Stimulated activated naive CD4-positive, alpha-beta T cell treated with Interleukin-2 at 50 U/mL for 16 hours (primary cell): ENCODE measurements at regions not wholly inside any gene's neighbourhood (a gene's known extent, or its start where the extent isn't known, plus 50 kb on each side); places are given as distances from the start of the nearest gene placed in this dataset.

Experiments
- DNase-seq: peaks from one replicate; lab custom pipeline; 2025; lab: John Stamatoyannopoulos, UW

DNA sequence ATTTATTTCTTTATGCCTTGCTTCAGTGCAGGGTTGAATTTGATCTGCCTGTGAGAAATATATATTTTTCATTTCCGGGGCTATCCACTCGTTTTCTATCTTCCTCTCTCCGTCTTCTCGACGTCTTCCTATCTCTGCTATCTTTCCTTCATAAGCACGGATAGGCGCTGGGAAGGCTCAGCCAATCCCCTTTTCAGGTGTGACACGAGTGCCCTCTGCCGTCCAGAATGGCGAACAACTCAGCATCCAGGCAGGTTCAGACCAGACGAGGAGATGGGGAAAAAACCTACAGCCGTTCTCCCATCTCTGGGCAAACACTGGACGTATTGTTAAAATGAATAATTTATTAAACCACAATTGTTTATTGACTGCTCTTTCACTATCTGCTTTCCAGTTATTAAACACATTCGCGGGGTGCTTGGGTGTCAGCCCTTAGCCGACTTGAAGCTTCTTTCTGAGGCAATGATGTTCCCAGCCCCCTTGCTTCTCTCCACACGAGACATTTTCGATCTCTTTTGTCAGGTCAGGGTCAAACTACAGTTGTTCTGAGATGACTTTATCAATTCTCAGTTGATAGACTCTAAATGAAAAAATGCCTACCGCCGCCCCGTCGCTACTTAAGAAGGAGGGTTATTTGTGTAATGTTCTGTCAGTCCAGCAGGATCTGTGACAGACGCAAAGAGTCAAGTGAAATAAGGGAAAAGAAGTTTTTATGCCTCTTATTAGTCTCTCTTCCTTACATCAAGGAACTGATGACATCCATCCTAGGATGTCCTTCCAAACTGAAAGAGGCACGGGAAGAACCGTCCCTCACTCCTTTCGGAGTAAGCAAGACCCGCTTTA, 96.3 kb upstream of the NOCT start:
- DNase-seq, result peak; percentile 19

DNA sequence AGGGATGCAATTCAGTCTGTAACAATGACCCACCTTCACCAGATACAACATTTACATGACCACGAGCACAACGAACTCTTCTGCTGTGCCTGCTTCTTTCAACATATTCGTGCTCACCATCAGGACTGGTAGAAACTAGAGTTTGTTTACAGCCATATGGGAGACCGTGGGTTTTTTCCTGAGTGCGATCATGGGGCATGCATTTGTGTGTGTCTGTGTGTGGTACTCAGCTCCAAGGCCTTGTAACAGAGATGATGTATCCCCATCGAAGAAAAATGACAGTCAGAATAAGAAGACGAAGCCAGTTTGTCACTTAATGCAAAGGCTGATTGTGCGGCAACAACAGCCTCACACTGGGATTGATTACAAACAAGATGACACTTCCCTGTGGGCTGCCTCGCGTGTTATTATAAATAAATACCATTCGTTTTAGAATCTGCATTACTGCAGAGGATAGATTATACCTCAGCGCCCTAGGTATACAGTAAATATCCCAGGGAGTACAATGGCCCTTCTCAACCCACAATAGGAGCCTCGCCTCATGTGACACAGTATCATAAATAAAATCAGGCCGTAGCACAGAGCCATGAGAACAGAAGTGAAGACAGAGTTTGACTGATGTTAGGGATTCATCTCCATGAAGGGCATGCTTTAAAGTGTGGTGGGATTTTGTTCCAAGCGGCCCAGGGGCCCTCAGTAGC, 97.3 kb upstream of the NOCT start:
- DNase-seq, result no peak

DNA sequence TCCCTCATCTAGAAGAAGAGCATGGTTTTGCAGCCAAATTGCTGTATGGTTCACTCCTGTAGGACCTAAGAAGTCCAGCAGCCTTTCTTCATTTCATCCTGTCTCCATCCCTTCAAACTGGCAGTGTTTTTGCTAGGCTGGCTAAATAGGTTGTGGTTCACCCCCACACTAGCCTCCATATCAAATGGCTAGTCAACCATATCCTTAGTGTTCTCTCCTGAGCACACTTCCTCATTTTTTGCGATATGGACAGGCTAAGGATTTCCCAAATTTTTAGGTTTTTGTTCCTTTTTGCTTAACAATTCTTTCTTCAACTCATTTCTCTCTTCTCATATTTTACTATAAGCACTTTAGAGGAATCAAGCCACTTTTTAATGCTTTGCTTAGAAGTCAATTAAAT, 98.8 kb upstream of the NOCT start:
- no peak for DNase-seq

DNA sequence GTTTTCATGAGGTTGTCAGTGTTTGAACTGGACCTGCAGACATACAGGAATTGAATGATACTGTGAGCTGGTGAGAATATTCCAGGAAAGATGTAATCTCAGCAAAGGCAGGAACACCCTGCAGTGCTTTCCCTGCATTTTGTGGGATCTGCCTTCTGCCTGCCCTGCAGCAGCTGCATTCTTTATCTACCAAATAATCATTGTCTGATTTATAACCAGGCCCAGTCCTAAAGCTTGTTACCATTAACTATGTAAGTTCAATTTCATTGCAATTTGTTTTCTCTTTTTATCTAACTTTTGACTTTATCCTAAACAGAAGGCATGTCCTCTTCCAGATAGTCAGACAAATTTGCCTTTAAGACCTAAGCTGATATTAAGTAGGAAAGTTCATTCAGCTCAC, 99.8 kb upstream of the NOCT start:
- DNase-seq, result no peak

- DNase-seq, result no peak
Observed at GRCh38 chr4:138912704-138913340, 102.8 kb upstream of the NOCT start.

GRCh38 chr4:138911909-138912703, 103.5 kb upstream of the NOCT start:
- DNase-seq, result no peak

GRCh38 chr4:138910914-138911336, 104.7 kb upstream of the NOCT start:
- DNase-seq, result no peak

- no peak for DNase-seq
Observed at GRCh38 chr4:138910195-138910913, 105.2 kb upstream of the NOCT start.

GRCh38 chr4:138909587-138909986, 106.0 kb upstream of the NOCT start:
- DNase-seq, result no peak

- DNase-seq, result no peak
Observed at GRCh38 chr4:138908134-138908533, 107.4 kb upstream of the NOCT start.

DNA sequence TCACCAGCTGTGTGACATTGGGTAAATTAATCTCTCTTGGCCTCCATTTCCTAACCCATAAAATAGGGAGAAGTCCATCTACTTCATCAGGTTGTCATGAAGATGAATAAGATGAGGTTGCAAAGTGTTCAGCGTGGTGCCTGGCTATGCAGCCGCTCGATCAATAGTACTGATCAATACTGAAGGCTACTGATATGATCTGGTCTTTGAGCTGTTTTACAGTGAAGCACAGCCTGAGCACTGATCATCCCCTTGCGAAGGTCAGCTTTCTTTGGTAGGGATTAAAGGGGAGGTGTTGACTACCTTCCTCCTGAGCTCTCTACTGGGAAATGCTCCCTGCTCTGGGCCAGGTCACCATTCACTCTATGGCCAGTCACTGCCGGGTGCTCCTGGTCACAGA, 108.4 kb upstream of the NOCT start:
- no peak for DNase-seq

DNA sequence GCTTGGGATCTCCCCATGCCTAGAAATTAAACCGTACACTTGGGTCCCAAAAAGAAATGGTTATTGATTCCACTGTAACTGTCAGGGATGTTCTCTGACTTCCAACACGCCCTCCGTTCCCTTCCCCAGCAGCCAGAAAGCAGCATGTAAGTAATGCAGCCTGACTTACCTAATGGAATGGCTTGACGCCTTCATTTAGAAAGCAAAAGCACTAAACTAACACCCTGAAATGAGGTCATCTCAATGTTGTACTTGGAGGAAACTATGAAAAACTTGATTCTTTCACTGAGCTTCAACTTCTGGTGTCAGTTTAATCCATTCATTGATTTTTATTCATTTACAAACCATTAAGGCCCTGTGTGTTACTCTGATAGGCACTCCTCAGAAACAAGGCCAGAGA, 110.8 kb upstream of the NOCT start:
- DNase-seq, result no peak

GRCh38 chr4:138903185-138903584, 112.4 kb upstream of the NOCT start:
- no peak for DNase-seq

- no peak for DNase-seq
Observed at GRCh38 chr4:138902705-138903104, 112.9 kb upstream of the NOCT start.

GRCh38 chr4:138901177-138901576, 114.4 kb upstream of the NOCT start:
- DNase-seq, result no peak

DNA sequence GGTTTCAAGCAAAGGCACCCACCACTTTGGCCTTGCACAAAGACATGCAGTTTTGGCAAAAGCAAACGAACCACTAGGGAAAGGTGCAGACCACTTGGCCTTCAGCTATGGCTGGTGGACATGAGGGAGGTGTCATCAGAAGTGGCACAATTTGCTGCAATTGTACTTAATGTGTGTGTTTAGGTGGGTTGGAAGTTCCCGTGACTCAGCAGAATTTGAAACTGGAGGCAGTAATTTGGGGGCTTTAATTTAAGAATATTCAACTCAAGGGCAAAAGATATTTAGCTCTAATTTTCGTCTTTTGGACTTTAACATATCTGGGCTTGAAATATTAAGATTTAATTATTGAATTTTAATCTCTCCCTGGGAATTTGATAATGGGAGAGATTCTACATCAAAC, 115.6 kb upstream of the NOCT start:
- DNase-seq, result no peak

DNA sequence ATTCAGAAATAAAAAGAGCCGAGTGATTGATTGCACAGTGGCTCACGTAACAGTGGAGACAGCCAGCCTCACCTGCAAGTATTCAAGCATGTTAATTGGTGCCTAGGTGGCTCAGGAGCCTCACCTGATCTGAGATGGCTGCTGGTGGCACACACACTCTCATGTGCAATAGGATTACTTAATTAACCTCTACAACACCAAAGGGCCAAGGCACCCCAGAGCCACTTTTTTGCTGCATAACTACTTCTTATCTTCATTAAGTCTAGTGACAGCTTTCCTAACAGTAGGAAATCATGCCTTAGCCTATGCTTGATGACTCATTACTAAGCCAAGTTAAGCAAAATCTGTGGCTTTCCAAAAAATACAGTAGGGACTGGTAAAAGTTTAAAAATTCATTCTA, 117.3 kb upstream of the NOCT start:
- DNase-seq, result no peak

GRCh38 chr4:138897811-138898226, 117.8 kb upstream of the NOCT start:
- DNase-seq, result no peak

DNA sequence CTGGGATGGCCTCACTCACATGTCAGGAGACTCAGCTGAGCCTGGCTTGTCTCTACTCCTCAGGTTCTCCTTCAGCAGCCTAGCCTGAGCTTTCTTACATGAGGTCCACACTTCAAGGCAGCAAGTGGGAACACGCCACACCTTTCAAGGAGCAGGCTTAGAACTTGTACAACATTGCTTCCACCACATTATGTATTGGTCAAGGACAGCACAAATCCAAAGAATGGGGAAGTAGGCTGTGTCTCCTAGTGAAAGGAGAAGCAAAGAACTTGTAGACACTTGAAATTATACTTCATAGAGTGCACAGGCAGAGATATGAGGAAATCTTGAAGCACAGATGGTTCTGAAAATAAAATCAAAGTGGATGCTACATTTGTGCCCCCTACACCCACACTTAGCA, 120.9 kb upstream of the NOCT start:
- DNase-seq, result no peak

- DNase-seq, result no peak
Observed at GRCh38 chr4:138894011-138894410, 121.6 kb upstream of the NOCT start.
